ENCODE measurements at regions not wholly inside any gene's neighbourhood (a gene's known extent, or its start where the extent isn't known, plus 50 kb on each side); places are given as distances from the start of the nearest gene placed in this dataset.
"Not testable (repeated sequence)": the region's sequence is repeated elsewhere in the genome, so short reads cannot be mapped to it uniquely, and the experiment has no call there.

GRCh38 chr9:106500171-106500570 lies 362.8 kb upstream of the ZNF462 start:
- ATAC-seq (no peak), DNase-seq (no peak)
- Mint-ChIP-seq H3K36me3 (no peaks in the 10 kb centered on the region), H3K27me3 (peaks cover 0 to 1% (median 0%) of the 10 kb centered on the region in 5 donors), H3K4me3 (no peak overlapping the region), H3K4me1 (no peaks in the 10 kb centered on the region), H3K27ac (no peak overlapping the region), H3K9me3 (peaks cover 0 to 19% (median 5%) of the 10 kb centered on the region in 11 donors)
- Histone ChIP-seq H3K27ac (ENCODE audit: low read depth, low read length) (no peak overlapping the region), H3K4me1 (ENCODE audit: control insufficient read depth in 2 of 2, insufficient read depth in 2 of 2, low read length in 2 of 2) (no peaks in the 10 kb centered on the region), H3K36me3 (ENCODE audit: control insufficient read depth in 2 of 3, insufficient read depth in 3 of 3, low read length in 3 of 3) (no peaks in the 10 kb centered on the region), H3K9me3 (ENCODE audit: control insufficient read depth in 2 of 3, low read length in 3 of 3) (no peaks in the 10 kb centered on the region), H3K4me3 (ENCODE audit: low read length) (no peak overlapping the region), H3K27me3 (ENCODE audit: control insufficient read depth in 2 of 2, insufficient read depth in 2 of 2, low read length in 2 of 2) (no peaks in the 10 kb centered on the region)
- intact Hi-C loops (cut with micrococcal nuclease): no loop called here
- ChIA-PET POLR2A (no interaction called here), CTCF (no interaction called here)

GRCh38 chr9:106501210-106501609 lies 361.8 kb upstream of the ZNF462 start:
- intact Hi-C loops (cut with micrococcal nuclease); H3K36me3 ChIP-seq (ENCODE audit: control insufficient read depth in 2 of 3, insufficient read depth in 3 of 3, low read length in 3 of 3); H3K27ac ChIP-seq (ENCODE audit: low read depth, low read length); CTCF ChIA-PET; H3K4me3 Mint-ChIP-seq; H3K27me3 ChIP-seq (ENCODE audit: control insufficient read depth in 2 of 2, insufficient read depth in 2 of 2, low read length in 2 of 2); H3K4me3 ChIP-seq (ENCODE audit: low read length); POLR2A ChIA-PET; DNase-seq; H3K36me3 Mint-ChIP-seq; H3K27me3 Mint-ChIP-seq; H3K27ac Mint-ChIP-seq; ATAC-seq; H3K4me1 ChIP-seq (ENCODE audit: control insufficient read depth in 2 of 2, insufficient read depth in 2 of 2, low read length in 2 of 2); H3K4me1 Mint-ChIP-seq; H3K9me3 ChIP-seq (ENCODE audit: control insufficient read depth in 2 of 3, low read length in 3 of 3): not testable (repeated sequence)
- H3K9me3 Mint-ChIP-seq: peaks cover 0 to 19% (median 3%) of the 10 kb centered on the region in 11 donors

DNA sequence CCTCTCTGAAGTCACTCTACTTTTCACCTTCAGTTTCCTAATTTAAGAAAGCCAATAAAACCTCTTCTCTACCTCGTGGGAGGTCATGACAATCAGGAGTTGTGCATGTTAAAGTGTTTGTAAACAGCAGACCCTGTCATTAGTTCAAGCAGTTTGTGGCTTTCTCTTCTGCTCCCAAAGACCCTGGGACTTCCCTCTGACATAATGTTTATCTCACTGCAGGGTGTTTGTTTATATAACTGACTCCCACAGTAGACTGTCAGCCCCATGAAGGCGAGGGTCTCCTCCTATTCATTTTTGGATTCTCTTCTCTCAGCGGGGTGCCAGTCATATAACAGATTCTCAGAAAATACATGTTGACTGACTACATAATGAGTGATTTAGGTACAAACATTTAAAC lies 360.0 kb upstream of the ZNF462 start:
- DNase-seq (no peak), ATAC-seq (no peak)
- intact Hi-C loops (cut with micrococcal nuclease): no loop called here
- H3K9me3 Mint-ChIP-seq: peaks cover 0 to 19% (median 6%) of the 10 kb centered on the region in 11 donors
- Histone ChIP-seq H3K27ac (ENCODE audit: low read depth, low read length) (no peak overlapping the region), H3K4me1 (ENCODE audit: control insufficient read depth in 2 of 2, insufficient read depth in 2 of 2, low read length in 2 of 2) (no peaks in the 10 kb centered on the region), H3K4me3 (ENCODE audit: low read length) (no peak overlapping the region), H3K9me3 (ENCODE audit: control insufficient read depth in 2 of 3, low read length in 3 of 3) (no peaks in the 10 kb centered on the region), H3K36me3 (ENCODE audit: control insufficient read depth in 2 of 3, insufficient read depth in 3 of 3, low read length in 3 of 3) (no peaks in the 10 kb centered on the region), H3K27me3 (ENCODE audit: control insufficient read depth in 2 of 2, insufficient read depth in 2 of 2, low read length in 2 of 2) (no peaks in the 10 kb centered on the region)
- H3K27ac Mint-ChIP-seq: no peak overlapping the region
- no peaks in the 10 kb centered on the region for H3K36me3 Mint-ChIP-seq
- ChIA-PET POLR2A (no interaction called here), CTCF (no interaction called here)
- no peak overlapping the region for H3K4me3 Mint-ChIP-seq
- H3K4me1 Mint-ChIP-seq: no peaks in the 10 kb centered on the region
- no peaks in the 10 kb centered on the region for H3K27me3 Mint-ChIP-seq

- Mint-ChIP-seq H3K4me3 (no peak overlapping the region), H3K27me3 (no peaks in the 10 kb centered on the region), H3K4me1 (no peaks in the 10 kb centered on the region), H3K27ac (no peak overlapping the region), H3K9me3 (peaks cover 0 to 19% (median 6%) of the 10 kb centered on the region in 11 donors), H3K36me3 (no peaks in the 10 kb centered on the region)
- ChIA-PET CTCF (no interaction called here), POLR2A (no interaction called here)
- Histone ChIP-seq H3K27me3 (ENCODE audit: control insufficient read depth in 2 of 2, insufficient read depth in 2 of 2, low read length in 2 of 2) (no peaks in the 10 kb centered on the region), H3K36me3 (ENCODE audit: control insufficient read depth in 2 of 3, insufficient read depth in 3 of 3, low read length in 3 of 3) (no peaks in the 10 kb centered on the region), H3K4me3 (ENCODE audit: low read length) (no peak overlapping the region), H3K4me1 (ENCODE audit: control insufficient read depth in 2 of 2, insufficient read depth in 2 of 2, low read length in 2 of 2) (no peaks in the 10 kb centered on the region), H3K9me3 (ENCODE audit: control insufficient read depth in 2 of 3, low read length in 3 of 3) (no peaks in the 10 kb centered on the region), H3K27ac (ENCODE audit: low read depth, low read length) (no peak overlapping the region)
- ATAC-seq (no peak), DNase-seq (no peak)
- intact Hi-C loops (cut with micrococcal nuclease): no loop called here
Measured at GRCh38 chr9:106503759-106504158, 359.2 kb upstream of the ZNF462 start.

GRCh38 chr9:106526716-106527204 lies 336.2 kb upstream of the ZNF462 start:
- H3K27me3 ChIP-seq (ENCODE audit: control insufficient read depth in 2 of 2, insufficient read depth in 2 of 2, low read length in 2 of 2): no peaks in the 10 kb centered on the region
- H3K4me1 Mint-ChIP-seq: no peaks in the 10 kb centered on the region
- no peaks in the 10 kb centered on the region for H3K36me3 ChIP-seq (ENCODE audit: control insufficient read depth in 2 of 3, insufficient read depth in 3 of 3, low read length in 3 of 3)
- DNase-seq (no peak), ATAC-seq (no peak)
- ChIA-PET CTCF (interaction anchor here (0.7 kb wide), 1 partner anchor 569 kb away, joined by 4 read pairs; no protein-coding TSS in a partner anchor), POLR2A (no interaction called here)
- H3K36me3 Mint-ChIP-seq: no peaks in the 10 kb centered on the region
- H3K4me1 ChIP-seq (ENCODE audit: control insufficient read depth in 2 of 2, insufficient read depth in 2 of 2, low read length in 2 of 2): no peaks in the 10 kb centered on the region
- intact Hi-C loops (cut with micrococcal nuclease): no loop called here
- no peaks in the 10 kb centered on the region for H3K27me3 Mint-ChIP-seq
- no peak overlapping the region for H3K4me3 Mint-ChIP-seq
- H3K4me3 ChIP-seq (ENCODE audit: low read length): no peak overlapping the region
- H3K27ac ChIP-seq (ENCODE audit: low read depth, low read length): no peak overlapping the region
- H3K9me3 Mint-ChIP-seq: peaks cover 0 to 23% (median 7%) of the 10 kb centered on the region in 11 donors
- H3K9me3 ChIP-seq (ENCODE audit: control insufficient read depth in 2 of 3, low read length in 3 of 3): no peaks in the 10 kb centered on the region
- H3K27ac Mint-ChIP-seq: no peak overlapping the region

GRCh38 chr9:106528158-106528557 lies 334.8 kb upstream of the ZNF462 start:
- Mint-ChIP-seq H3K36me3 (no peaks in the 10 kb centered on the region), H3K4me3 (no peak overlapping the region), H3K27me3 (no peaks in the 10 kb centered on the region), H3K4me1 (no peaks in the 10 kb centered on the region), H3K9me3 (peaks cover 0 to 15% (median 5%) of the 10 kb centered on the region in 11 donors), H3K27ac (no peak overlapping the region)
- ATAC-seq (no peak), DNase-seq (no peak)
- Histone ChIP-seq H3K36me3 (ENCODE audit: control insufficient read depth in 2 of 3, insufficient read depth in 3 of 3, low read length in 3 of 3) (no peaks in the 10 kb centered on the region), H3K4me3 (ENCODE audit: low read length) (no peak overlapping the region), H3K27me3 (ENCODE audit: control insufficient read depth in 2 of 2, insufficient read depth in 2 of 2, low read length in 2 of 2) (no peaks in the 10 kb centered on the region), H3K4me1 (ENCODE audit: control insufficient read depth in 2 of 2, insufficient read depth in 2 of 2, low read length in 2 of 2) (no peaks in the 10 kb centered on the region), H3K27ac (ENCODE audit: low read depth, low read length) (no peak overlapping the region), H3K9me3 (ENCODE audit: control insufficient read depth in 2 of 3, low read length in 3 of 3) (no peaks in the 10 kb centered on the region)
- ChIA-PET CTCF (no interaction called here), POLR2A (no interaction called here)
- intact Hi-C loops (cut with micrococcal nuclease): no loop called here

- ChIA-PET POLR2A (no interaction called here), CTCF (no interaction called here)
- H3K27me3 ChIP-seq (ENCODE audit: control insufficient read depth in 2 of 2, insufficient read depth in 2 of 2, low read length in 2 of 2): no peaks in the 10 kb centered on the region
- H3K27ac ChIP-seq (ENCODE audit: low read depth, low read length): no peak overlapping the region
- no peaks in the 10 kb centered on the region for H3K9me3 ChIP-seq (ENCODE audit: control insufficient read depth in 2 of 3, low read length in 3 of 3)
- H3K4me1 ChIP-seq (ENCODE audit: control insufficient read depth in 2 of 2, insufficient read depth in 2 of 2, low read length in 2 of 2): no peaks in the 10 kb centered on the region
- H3K36me3 ChIP-seq (ENCODE audit: control insufficient read depth in 2 of 3, insufficient read depth in 3 of 3, low read length in 3 of 3): no peaks in the 10 kb centered on the region
- H3K4me1 Mint-ChIP-seq: no peaks in the 10 kb centered on the region
- H3K4me3 ChIP-seq (ENCODE audit: low read length): no peak overlapping the region
- intact Hi-C loops (cut with micrococcal nuclease): no loop called here
- ATAC-seq (no peak), DNase-seq (no peak)
- H3K27ac Mint-ChIP-seq: no peak overlapping the region
- H3K27me3 Mint-ChIP-seq: no peaks in the 10 kb centered on the region
- no peaks in the 10 kb centered on the region for H3K36me3 Mint-ChIP-seq
- peaks cover 0 to 14% (median 4%) of the 10 kb centered on the region in 11 donors for H3K9me3 Mint-ChIP-seq
- H3K4me3 Mint-ChIP-seq: no peak overlapping the region
Measured at GRCh38 chr9:106529616-106530015, 333.4 kb upstream of the ZNF462 start.

All from naive thymus-derived CD4-positive, alpha-beta T cell (primary cell).